SKM-1 treated with dmso at 0.1 percent for 144 hours (cell line): ENCODE measurements at regions not wholly inside any gene's neighbourhood (a gene's known extent, or its start where the extent isn't known, plus 50 kb on each side); places are given as distances from the start of the nearest gene placed in this dataset.

Experiments
- DNase-seq: peaks from one replicate; lab custom pipeline; 2025; ENCODE audit not compliant: unreplicated experiment; lab: John Stamatoyannopoulos, UW

DNA sequence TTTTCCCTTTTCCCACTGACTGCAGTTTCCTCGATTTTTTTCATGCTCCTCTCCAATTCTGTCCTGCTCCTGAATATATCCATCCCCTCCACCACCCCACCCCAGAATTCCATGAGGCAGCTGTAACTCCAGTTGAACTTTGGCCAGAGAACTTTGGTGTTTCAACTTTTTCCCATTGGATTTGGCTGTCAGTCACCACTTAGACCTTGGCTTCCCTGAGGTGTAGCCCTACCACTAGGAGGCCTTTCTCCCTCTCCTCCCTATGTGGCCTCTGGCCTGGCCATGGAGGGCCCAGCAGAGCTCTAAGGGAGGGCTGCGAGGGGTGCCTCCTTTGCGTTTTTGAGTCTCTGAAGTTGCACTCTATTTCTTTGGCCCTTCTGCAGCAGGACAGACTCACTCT lies 261.3 kb downstream of the PIK3R1 start:
- no peak for DNase-seq

- no peak for DNase-seq
Observed at GRCh38 chr5:68478301-68479095, 262.9 kb downstream of the PIK3R1 start.

DNA sequence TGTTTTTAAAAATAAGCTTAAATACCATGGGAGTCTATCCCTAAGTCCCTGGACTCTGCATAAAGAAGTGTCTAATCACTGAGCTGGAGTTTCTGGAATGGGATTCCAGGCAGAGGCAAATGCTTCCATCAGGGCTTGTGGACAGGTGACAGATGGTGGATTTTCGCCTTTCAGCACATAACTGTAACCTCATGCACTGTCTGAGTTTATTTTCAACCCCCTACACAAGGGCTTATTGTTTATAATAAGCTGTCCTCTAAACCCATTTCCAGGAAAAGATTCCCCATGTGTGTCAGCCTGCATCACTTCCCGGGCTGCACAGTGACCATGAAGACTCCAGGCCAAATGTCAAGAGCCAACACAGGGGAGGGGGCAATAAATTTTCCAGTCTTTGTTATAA lies 264.0 kb downstream of the PIK3R1 start:
- no peak for DNase-seq

DNA sequence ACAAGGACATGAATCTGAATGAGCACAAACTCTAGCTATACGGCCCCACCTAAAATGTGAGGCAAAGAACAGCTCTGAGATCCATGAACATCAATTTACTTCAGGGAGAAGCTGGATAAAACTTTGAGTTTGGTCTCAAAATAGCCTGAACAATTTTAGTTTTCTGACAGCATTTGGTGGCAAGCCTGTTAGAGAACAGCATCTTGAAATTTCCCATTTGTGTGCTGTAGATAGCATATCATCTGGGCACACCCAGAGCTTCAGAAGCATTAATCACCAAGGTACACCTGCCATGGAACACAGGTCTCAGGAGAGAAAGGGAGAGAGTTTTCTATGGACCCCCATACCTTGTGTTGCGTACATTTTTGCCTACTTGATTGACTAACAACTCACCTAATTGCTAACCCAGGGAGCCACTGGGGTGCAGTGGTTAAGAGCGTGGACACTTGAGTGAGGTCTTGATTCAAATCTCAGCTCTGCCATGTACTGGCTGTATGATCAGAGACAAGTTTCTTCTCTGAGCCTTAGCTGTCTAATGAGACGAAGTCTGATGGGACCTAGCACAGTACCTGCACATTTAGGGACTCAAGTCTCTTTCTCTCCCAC lies 264.9 kb downstream of the PIK3R1 start:
- DNase-seq: no peak

DNA sequence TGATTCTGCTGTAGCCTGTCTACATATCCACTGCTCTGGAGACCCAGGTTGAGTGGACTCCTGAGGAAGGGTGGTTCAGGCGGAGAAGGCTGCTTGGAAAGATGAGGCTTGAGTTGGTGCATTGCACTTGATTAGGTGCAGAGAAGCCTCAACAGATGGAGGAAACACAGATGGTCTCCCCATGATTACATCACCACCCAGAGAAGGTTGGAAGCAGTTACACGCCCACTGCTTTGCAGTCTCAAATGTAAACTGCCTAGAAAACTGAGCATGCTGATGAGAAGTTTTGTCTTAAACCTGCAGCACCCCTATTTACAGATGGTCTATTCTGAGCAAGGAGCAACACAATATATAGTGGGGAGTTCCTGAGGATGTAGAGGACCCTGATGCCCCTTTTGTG lies 266.6 kb downstream of the PIK3R1 start:
- no peak for DNase-seq

GRCh38 chr5:68484307-68485068 lies 268.9 kb downstream of the PIK3R1 start:
- no peak for DNase-seq

DNA sequence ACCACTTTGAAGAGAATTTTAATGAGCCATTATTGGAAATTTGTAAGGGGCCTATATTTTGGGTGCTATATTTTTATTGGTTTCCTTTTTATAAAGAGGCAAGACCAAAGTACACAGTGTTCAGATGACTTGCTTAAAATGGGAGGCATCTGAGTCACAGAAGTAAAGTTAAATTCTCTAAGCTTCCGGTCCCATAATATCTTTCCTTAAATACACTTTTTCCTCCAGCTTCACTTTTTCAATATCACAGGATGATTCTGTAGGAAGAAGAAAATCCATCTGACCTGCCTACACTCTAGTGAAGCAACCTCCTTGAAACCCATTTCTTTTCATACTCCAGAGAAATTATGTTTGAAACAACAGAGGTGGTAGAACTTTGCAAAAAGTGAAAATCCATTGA lies 274.0 kb downstream of the PIK3R1 start:
- DNase-seq: no peak

DNA sequence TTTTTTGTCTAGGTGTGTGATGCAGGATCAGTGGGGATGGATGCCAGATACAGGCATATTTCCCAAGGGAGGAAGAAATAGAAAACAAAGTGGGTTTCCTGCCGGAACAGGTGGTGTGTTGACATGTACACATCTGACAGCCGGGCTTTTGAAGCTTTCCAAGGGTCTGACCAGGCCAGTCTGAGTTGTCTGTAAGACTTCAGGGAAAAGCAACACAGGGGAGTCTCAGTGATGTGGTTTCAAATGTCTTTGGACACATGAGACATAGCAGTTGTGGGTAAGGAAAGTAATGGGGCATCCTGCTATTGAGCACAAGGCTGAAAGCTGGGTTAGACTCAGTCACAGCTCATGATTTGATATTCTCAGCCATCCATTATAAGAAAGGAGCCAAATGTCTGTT lies 274.9 kb downstream of the PIK3R1 start:
- DNase-seq: no peak

DNA sequence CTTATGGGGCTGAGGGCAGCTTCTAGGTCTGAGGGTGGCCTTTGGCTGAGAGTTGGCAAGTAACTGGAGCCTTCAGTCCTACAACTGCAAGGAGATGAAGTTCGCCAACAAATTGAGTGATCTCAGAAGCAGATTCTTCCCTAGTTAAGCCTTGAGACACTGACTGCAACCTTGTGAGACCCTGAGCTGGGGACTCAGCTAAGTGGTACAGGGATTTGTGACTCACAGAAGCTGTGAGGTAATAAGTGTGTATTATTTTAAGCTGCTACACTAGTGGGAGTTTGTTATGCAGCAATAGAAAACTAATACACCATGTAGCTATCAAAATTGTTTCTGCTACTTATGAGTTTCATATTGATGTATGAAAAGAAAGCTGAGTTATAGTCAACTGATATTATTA lies 279.2 kb downstream of the PIK3R1 start:
- no peak for DNase-seq

DNA sequence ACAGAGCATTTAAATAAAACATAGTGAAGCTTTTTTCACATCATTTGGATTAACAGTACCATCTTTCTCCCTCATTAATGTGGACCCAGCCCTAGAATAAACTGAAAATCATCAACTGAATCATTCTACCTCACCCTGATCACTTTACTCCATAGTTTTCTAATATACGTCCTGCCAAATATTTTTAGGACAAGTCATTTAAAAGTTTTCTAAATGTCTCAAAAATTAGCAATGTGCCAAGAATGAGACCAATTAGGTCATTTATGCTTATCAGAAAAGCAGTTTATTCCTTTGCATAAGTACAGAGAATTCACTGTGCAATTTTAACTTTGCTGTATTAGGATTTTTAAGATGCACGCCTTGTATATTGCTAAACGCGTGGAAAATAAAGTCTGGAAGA lies 284.4 kb downstream of the PIK3R1 start:
- no peak for DNase-seq

GRCh38 chr5:68500813-68501212 lies 285.3 kb downstream of the PIK3R1 start:
- no peak for DNase-seq

DNA sequence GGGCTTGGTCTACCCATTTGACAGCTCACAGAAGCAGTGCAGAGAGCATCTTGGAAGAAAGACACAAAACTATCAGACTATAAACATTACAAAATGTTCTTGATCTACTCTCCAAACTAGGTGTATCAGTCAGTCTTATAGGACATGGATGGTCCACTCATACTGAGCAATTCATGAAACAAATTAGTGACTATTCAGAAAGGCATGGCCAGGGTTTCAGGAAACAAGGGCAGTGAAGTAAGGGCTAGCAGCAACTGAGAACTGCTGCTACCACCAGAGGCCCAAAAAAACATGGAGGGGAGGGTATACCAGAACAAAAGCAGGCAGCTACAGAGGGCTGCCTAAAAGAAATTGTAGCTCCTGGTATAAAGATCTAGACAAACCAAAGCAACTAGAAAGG lies 287.0 kb downstream of the PIK3R1 start:
- no peak for DNase-seq

- DNase-seq: no peak
Observed at GRCh38 chr5:68504306-68504705, 288.8 kb downstream of the PIK3R1 start.

DNA sequence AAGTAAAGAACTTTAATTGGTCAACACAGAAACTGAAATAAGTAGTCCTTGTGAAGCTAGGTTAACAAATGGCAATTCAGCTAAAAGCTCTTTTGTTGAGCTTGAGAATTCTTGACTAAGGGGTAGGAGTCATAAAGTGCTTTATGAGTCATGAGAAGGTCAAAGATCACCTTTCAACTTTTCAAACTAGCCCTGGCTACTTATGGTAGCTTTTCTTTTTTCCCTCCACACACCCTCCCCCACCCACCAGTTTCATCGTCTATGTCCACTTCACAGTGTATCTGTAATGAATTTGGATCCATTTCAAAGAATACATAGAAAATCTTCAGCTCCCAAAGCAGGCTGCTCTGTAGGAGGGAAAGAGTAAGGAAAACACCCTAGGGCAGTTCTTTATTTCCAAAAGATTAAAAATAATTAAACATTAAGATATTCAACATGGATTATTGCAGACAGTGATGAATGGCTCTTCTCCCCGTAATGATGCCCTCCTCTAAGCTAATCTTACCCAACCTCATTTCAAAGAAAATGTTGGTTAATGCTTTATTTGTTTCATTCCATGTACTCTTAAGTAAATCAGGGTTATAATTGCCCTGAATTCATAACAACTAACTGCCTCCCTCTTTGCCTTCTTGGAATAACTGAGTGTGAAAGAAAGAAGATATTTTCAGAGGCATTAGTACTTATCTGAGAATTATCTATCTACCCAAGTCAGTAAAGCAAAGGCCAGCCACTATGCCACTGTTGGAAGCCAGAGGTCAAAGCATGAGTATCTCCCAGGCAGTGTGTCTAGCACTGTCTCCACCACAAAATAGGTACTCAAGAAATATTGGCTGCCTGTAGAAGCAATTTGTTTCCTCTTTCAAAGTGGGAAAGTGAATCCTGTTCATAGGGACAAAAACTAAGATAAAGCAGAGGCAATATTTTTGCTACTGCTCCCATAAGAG lies 290.6 kb downstream of the PIK3R1 start:
- DNase-seq: no peak

DNA sequence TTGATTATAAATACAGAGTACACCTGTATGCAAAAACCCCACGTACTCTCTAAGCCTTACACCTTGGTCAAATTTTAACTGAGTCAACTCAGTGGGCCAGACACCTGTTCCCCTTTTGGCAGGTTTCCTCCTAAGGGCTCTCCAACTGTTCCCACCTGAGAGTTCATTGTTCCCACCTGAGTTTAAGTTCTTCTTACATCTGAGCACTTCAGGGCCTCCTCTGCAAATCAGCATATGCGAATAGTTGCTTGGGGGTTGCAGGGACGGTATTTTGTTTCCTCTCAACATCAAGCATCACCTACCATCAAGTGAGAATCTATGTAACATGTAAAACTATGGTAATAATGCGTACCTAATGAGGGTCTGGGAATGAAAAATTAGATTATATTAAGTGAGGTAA lies 300.0 kb downstream of the PIK3R1 start:
- no peak for DNase-seq

GRCh38 chr5:68518286-68518685 lies 302.7 kb downstream of the PIK3R1 start:
- DNase-seq: no peak

DNA sequence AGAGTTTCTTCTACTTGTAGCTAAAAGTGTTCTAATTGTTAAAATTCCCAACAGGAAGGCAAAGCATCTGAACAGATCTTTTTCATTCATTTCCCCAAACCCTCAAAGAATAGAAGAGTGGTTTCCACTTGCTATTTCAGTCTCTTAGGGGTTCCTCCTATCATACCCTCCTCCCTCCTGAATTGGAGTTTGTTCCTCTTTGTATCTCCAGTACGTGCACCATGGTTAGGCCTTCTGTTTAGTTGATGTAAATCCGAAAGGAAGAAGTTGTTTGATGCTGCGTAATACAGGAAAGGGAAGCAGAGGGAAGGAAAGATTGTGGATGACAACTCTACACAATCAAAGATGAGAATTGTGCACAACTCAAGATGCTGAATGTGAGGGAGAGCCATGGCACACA lies 303.6 kb downstream of the PIK3R1 start:
- peak; percentile 80 for DNase-seq

GRCh38 chr5:68521776-68522175 lies 306.2 kb downstream of the PIK3R1 start:
- no peak for DNase-seq

- DNase-seq: no peak
Observed at GRCh38 chr5:68522863-68523262, 307.3 kb downstream of the PIK3R1 start.

DNA sequence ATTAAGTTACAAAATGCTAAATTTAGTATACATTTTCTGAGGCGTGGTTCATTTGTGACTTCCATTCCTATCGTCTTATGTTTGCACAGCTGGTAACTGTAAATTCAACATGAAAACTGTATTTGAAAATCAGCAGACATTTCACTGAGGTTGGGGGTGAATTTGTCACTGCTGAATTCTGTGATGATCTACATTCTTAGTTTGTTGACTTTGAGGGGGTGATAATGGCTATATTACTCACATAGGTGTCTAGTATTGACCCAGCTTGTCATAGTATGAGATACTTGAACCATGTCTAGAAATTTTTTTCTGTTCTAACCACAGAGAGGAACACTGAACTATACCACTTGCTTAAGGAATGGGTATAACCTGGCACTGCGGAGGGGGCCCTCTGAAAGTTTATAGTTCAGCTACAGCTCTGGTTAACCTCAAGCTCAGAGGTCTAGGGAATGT lies 313.3 kb downstream of the PIK3R1 start:
- no peak for DNase-seq

- DNase-seq: no peak
Observed at GRCh38 chr5:68529581-68529980, 314.0 kb downstream of the PIK3R1 start.
